ENCODE measurements at regions not wholly inside any gene's neighbourhood (a gene's known extent, or its start where the extent isn't known, plus 50 kb on each side); places are given as distances from the start of the nearest gene placed in this dataset.

GRCh38 chr6:17011985-17012384 lies 89.9 kb upstream of the STMND1 start:
- TF ChIP-seq, protein P1, sequence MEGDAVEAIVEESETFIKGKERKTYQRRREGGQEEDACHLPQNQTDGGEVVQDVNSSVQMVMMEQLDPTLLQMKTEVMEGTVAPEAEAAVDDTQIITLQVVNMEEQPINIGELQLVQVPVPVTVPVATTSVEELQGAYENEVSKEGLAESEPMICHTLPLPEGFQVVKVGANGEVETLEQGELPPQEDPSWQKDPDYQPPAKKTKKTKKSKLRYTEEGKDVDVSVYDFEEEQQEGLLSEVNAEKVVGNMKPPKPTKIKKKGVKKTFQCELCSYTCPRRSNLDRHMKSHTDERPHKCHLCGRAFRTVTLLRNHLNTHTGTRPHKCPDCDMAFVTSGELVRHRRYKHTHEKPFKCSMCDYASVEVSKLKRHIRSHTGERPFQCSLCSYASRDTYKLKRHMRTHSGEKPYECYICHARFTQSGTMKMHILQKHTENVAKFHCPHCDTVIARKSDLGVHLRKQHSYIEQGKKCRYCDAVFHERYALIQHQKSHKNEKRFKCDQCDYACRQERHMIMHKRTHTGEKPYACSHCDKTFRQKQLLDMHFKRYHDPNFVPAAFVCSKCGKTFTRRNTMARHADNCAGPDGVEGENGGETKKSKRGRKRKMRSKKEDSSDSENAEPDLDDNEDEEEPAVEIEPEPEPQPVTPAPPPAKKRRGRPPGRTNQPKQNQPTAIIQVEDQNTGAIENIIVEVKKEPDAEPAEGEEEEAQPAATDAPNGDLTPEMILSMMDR (IDR thresholded peaks at IDR 0.05) = no peak
- no peak for TF ChIP-seq POLR2A (IDR thresholded peaks at IDR 0.05; ENCODE audit: low read depth)

Data from esophagus muscularis mucosa (tissue), 3 donors.